Neural cell (in vitro differentiated cells): ENCODE measurements at regions not wholly inside any gene's neighbourhood (a gene's known extent, or its start where the extent isn't known, plus 50 kb on each side); places are given as distances from the start of the nearest gene placed in this dataset.

Experiments
- H2AFZ ChIP-seq: fragments of 200-600, 300-800 bp; sonication (generic), shearing (Covaris generic); 2 replicates; pipeline ENCODE4 v1.6.0; 2014; ENCODE audit warnings: low read depth, mild to moderate bottlenecking, antibody characterized with exemption, low read length, moderate library complexity
- H3F3A ChIP-seq: fragments of 200-600 bp; shearing (Covaris generic); 2 replicates; pipeline ENCODE4 v1.6.1; 2016; ENCODE audit warnings: mild to moderate bottlenecking, moderate library complexity, mixed read lengths, antibody characterized with exemption, low read length; ENCODE audit not compliant: insufficient read depth, poor library complexity, severe bottlenecking
- H3K27ac ChIP-seq: fragments of 200-600, 300-800 bp; sonication (generic), shearing (Covaris generic); 2 replicates; pipeline ENCODE4 v1.5.1; 2014; ENCODE audit warnings: mild to moderate bottlenecking, low read length, moderate library complexity
- H3K27me3 ChIP-seq: fragments of 300-800, 200-600 bp; sonication (generic), shearing (Covaris generic); 2 replicates; pipeline ENCODE4 v1.6.0; 2014; ENCODE audit warnings: mild to moderate bottlenecking, low read depth, low read length, moderate library complexity; ENCODE audit not compliant: insufficient read depth
- H3K36me3 ChIP-seq: fragments of 300-800, 200-600 bp; sonication (generic), shearing (Covaris generic); 2 replicates; pipeline ENCODE4 v1.5.1; 2014; ENCODE audit warnings: mild to moderate bottlenecking, antibody characterized with exemption, low read length, moderate library complexity; ENCODE audit not compliant: insufficient read depth
- H3K4me2 ChIP-seq: fragments of 300-800, 200-600 bp; sonication (generic), shearing (Covaris generic); 2 replicates; pipeline ENCODE4 v1.6.0; 2014; ENCODE audit warnings: mild to moderate bottlenecking, low read length
- H3K4me3 ChIP-seq: fragments of 300-800, 200-600 bp; sonication (generic), shearing (Covaris generic); 2 replicates; pipeline ENCODE4 v1.5.1; 2014; ENCODE audit warnings: mild to moderate bottlenecking, low read length, moderate library complexity
- H3K79me2 ChIP-seq: fragments of 200-600 bp; shearing (Covaris generic); replicated peaks from 2 replicates; pipeline ENCODE4 v1.6.0; 2014; ENCODE audit warnings: mild to moderate bottlenecking, low read length, moderate library complexity; ENCODE audit not compliant: insufficient read depth
- H3K9ac ChIP-seq: fragments of 300-800, 200-600 bp; sonication (generic), shearing (Covaris generic); 2 replicates; pipeline ENCODE4 v1.6.1; 2016; ENCODE audit warnings: mild to moderate bottlenecking, low read length, mixed read lengths
- H3K9me2 ChIP-seq: fragments of 200-600 bp; shearing (Covaris generic); 2 replicates; pipeline ENCODE4 v1.6.1; 2016; ENCODE audit warnings: mild to moderate bottlenecking, low read length, mixed read lengths; ENCODE audit not compliant: insufficient read depth
- H3K9me3 ChIP-seq: fragments of 200-600, 300-800 bp; sonication (generic), shearing (Covaris generic); 2 replicates; pipeline ENCODE4 v1.6.1; 2016; ENCODE audit warnings: mild to moderate bottlenecking, mixed run types, low read length, moderate library complexity, mixed read lengths
- H4K20me1 ChIP-seq: fragments of 200-600 bp; shearing (Covaris generic); 2 replicates; pipeline ENCODE4 v1.6.1; 2016; ENCODE audit warnings: mild to moderate bottlenecking, mixed run types; ENCODE audit not compliant: insufficient read depth
- CTCF ChIP-seq: fragments of 450-650 bp; IDR thresholded peaks from 2 replicates; pipeline ENCODE4 v1.5.1; 2014; ENCODE audit warnings: antibody characterized with exemption, mild to moderate bottlenecking, moderate library complexity; ENCODE audit not compliant: poor library complexity, severe bottlenecking
- EP300 ChIP-seq: fragments of 450-650 bp; conservative IDR thresholded peaks from 2 replicates; pipeline ENCODE4 v1.6.1; 2014; ENCODE audit warnings: antibody characterized with exemption, mild to moderate bottlenecking, moderate library complexity; ENCODE audit not compliant: poor library complexity, severe bottlenecking
- EZH2 ChIP-seq: fragments of 200-600, 300-800 bp; shearing (Covaris generic), sonication (generic); IDR thresholded peaks from 2 replicates; pipeline ENCODE4 v1.6.1; 2014; ENCODE audit warnings: antibody characterized with exemption, low read length, borderline replicate concordance, mild to moderate bottlenecking; ENCODE audit not compliant: insufficient read depth, poor library complexity, severe bottlenecking
- MXI1 ChIP-seq: fragments of 450-650 bp; conservative IDR thresholded peaks from 2 replicates; pipeline ENCODE4 v1.6.1; 2014; ENCODE audit warnings: antibody characterized with exemption, mild to moderate bottlenecking; ENCODE audit not compliant: poor library complexity, severe bottlenecking
- POLR2AphosphoS5 ChIP-seq: IDR thresholded peaks from 2 replicates; pipeline ENCODE4 v1.6.1; 2012
- RAD21 ChIP-seq: fragments of 450-650 bp; conservative IDR thresholded peaks from 2 replicates; pipeline ENCODE4 v1.6.1; 2014; ENCODE audit warnings: antibody characterized with exemption, mild to moderate bottlenecking, moderate library complexity
- REST ChIP-seq: IDR thresholded peaks from 2 replicates; pipeline ENCODE4 v1.6.1; 2012; ENCODE audit warnings: borderline replicate concordance
- SMC3 ChIP-seq: fragments of 450-650 bp; conservative IDR thresholded peaks from 2 replicates; pipeline ENCODE4 v1.6.1; 2014; ENCODE audit warnings: antibody characterized with exemption, mild to moderate bottlenecking, moderate library complexity; ENCODE audit not compliant: poor library complexity
- TAF1 ChIP-seq: IDR thresholded peaks from 2 replicates; pipeline ENCODE4 v1.6.1; 2012; ENCODE audit warnings: low read depth

GRCh38 chr3:86381247-86381646 lies 609.7 kb downstream of the VGLL3 start:
- Histone ChIP-seq H3K9ac (no peak overlapping the region), H3K27ac (no peak overlapping the region), H3K4me3 (no peak overlapping the region), H3K36me3 (no peaks in the 10 kb centered on the region), H3F3A (no peaks in the 10 kb centered on the region), H3K4me2 (no peak overlapping the region), H3K9me2 (no peaks in the 10 kb centered on the region), H3K27me3 (no peaks in the 10 kb centered on the region), H3K9me3 (no peaks in the 10 kb centered on the region), H4K20me1 (no peaks in the 10 kb centered on the region), H3K79me2 (no peaks in the 10 kb centered on the region), H2AFZ (no peak overlapping the region)
- TF ChIP-seq EP300, result no peak
- no peak for TF ChIP-seq MXI1
- TF ChIP-seq REST, result no peak
- no peak for TF ChIP-seq TAF1
- no peak for TF ChIP-seq EZH2
- TF ChIP-seq RAD21, result no peak
- TF ChIP-seq SMC3, result no peak
- no peak for TF ChIP-seq POLR2AphosphoS5
- no peak for TF ChIP-seq CTCF

- H4K20me1 ChIP-seq, result no peaks in the 10 kb centered on the region
- H3K4me3 ChIP-seq, result no peak overlapping the region
- no peaks in the 10 kb centered on the region for H3K27me3 ChIP-seq
- H3K9me3 ChIP-seq, result no peaks in the 10 kb centered on the region
- H2AFZ ChIP-seq, result no peak overlapping the region
- H3F3A ChIP-seq, result no peaks in the 10 kb centered on the region
- H3K9ac ChIP-seq, result no peak overlapping the region
- no peak overlapping the region for H3K4me2 ChIP-seq
- H3K27ac ChIP-seq, result no peak overlapping the region
- TF ChIP-seq REST (no peak), SMC3 (no peak), EP300 (no peak), POLR2AphosphoS5 (no peak), CTCF (no peak), EZH2 (no peak), TAF1 (no peak), MXI1 (no peak), RAD21 (no peak)
- H3K9me2 ChIP-seq, result no peaks in the 10 kb centered on the region
- no peaks in the 10 kb centered on the region for H3K36me3 ChIP-seq
- no peaks in the 10 kb centered on the region for H3K79me2 ChIP-seq
Measured at GRCh38 chr3:86379280-86379679, 611.7 kb downstream of the VGLL3 start.
